Endothelial cell (in vitro differentiated cells): ENCODE measurements at regions not wholly inside any gene's neighbourhood (a gene's known extent, or its start where the extent isn't known, plus 50 kb on each side); places are given as distances from the start of the nearest gene placed in this dataset.
A peak's percentile ranks its signal among the peaks of the same experiment; 100 is the strongest.

Experiments used
- DNase-seq: peaks from one replicate; pipeline ENCODE4 v3.0.0; 2021; ENCODE audit warnings: low spot score
- H3K27ac Mint-ChIP-seq: one replicate; pipeline ENCODE4 v1.8.0; 2021; ENCODE audit warnings: mixed read lengths, inconsistent platforms; ENCODE audit not compliant: unreplicated experiment
- H3K27me3 Mint-ChIP-seq: one replicate; pipeline ENCODE4 v1.8.0; 2021; ENCODE audit warnings: mild to moderate bottlenecking, moderate library complexity, mixed read lengths, inconsistent platforms; ENCODE audit not compliant: unreplicated experiment
- H3K36me3 Mint-ChIP-seq: one replicate; pipeline ENCODE4 v1.8.0; 2021; ENCODE audit warnings: mild to moderate bottlenecking, low read depth, mixed read lengths, inconsistent platforms; ENCODE audit not compliant: unreplicated experiment
- H3K4me1 Mint-ChIP-seq: one replicate; pipeline ENCODE4 v1.8.0; 2021; ENCODE audit warnings: mild to moderate bottlenecking, mixed read lengths, inconsistent platforms; ENCODE audit not compliant: unreplicated experiment
- H3K4me3 Mint-ChIP-seq: one replicate; pipeline ENCODE4 v1.8.0; 2021; ENCODE audit warnings: mild to moderate bottlenecking, mixed read lengths, inconsistent platforms; ENCODE audit not compliant: unreplicated experiment
- H3K9me3 Mint-ChIP-seq: one replicate; pipeline ENCODE4 v1.8.0; 2021; ENCODE audit warnings: mixed read lengths, inconsistent platforms; ENCODE audit not compliant: unreplicated experiment
- CTCF ChIP-seq: fragments of 200-600 bp; sonication (generic); IDR thresholded peaks from one replicate; pipeline ENCODE4 v1.5.0; 2021; ENCODE audit warnings: antibody characterized with exemption; ENCODE audit not compliant: unreplicated experiment

GRCh38 chr5:27479859-27480258 lies 441.5 kb upstream of the CDH9 start:
- Mint-ChIP-seq H3K4me1 (no peaks in the 10 kb centered on the region), H3K36me3 (peaks cover 32% of the 10 kb centered on the region), H3K27ac (no peak overlapping the region), H3K27me3 (no peaks in the 10 kb centered on the region), H3K4me3 (no peak overlapping the region), H3K9me3 (peaks cover 6% of the 10 kb centered on the region)
- TF ChIP-seq CTCF = no peak
- DNase-seq = no peak

DNA sequence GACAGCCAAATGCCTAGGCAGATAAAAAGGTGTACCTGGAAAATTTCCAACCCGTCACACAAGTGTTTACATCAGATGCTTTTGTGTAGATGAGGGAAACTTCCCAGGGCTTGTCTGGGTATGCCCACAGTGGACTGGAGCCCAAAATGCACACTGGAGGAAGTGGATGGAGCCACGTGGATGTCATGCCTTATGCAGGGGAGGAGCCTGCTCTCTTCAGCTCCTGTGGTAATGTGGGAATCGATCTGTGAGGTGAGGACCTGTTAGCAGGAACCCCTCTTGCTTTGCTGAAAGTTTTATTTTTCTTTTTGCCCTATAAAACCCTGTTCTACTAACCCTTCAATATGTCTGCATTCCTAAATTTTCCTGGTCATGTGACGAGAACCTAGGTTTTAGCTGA lies 439.2 kb upstream of the CDH9 start:
- Mint-ChIP-seq H3K9me3 (peaks cover 6% of the 10 kb centered on the region), H3K4me1 (no peaks in the 10 kb centered on the region)

DNA sequence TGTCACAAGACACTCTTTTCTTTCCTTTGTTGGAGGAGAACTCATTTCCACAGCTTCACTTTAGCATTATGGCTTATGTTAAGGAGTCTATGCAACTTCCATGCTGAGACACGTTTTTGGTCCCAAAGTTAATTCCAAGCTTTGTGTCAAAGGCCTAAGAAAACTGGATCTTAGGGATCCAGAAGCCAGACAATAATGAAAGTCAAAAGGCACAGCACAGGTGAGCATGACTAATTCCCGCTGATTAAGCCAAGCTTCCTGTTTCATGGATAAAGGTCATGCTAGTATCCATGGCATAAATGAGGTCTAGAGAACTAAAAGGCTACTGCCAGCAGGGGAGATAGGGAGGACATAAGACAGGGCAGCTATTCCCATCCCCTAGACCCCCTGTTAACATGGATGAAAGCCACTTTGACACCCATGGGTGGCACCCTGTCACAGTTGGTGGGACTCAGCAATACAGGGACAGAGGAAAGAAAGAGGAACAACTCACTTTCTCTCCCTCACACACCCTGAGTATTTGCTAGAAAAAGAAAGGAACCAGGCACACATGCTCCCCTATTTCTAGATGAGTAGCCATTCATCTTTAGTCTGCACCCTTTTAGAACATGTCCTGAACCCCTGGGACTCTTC lies 438.1 kb upstream of the CDH9 start:
- no peak for TF ChIP-seq CTCF
- Mint-ChIP-seq H3K9me3 (peaks cover 6% of the 10 kb centered on the region), H3K27ac (no peak overlapping the region), H3K27me3 (peaks cover 4% of the 10 kb centered on the region), H3K4me3 (peak overlapping the region; percentile 54), H3K36me3 (peaks cover 32% of the 10 kb centered on the region), H3K4me1 (no peaks in the 10 kb centered on the region)
- no peak for DNase-seq

More for the DNA sequence above, 439.2 kb upstream of the CDH9 start:
- DNase-seq = no peak
- H3K4me3 Mint-ChIP-seq = peak overlapping the region; percentile 40
- H3K27me3 Mint-ChIP-seq = no peaks in the 10 kb centered on the region
- no peak for TF ChIP-seq CTCF
- H3K27ac Mint-ChIP-seq = no peak overlapping the region
- H3K36me3 Mint-ChIP-seq = peaks cover 32% of the 10 kb centered on the region

- peaks cover 6% of the 10 kb centered on the region for H3K9me3 Mint-ChIP-seq
- peaks cover 4% of the 10 kb centered on the region for H3K27me3 Mint-ChIP-seq
- no peak for DNase-seq
- H3K36me3 Mint-ChIP-seq = peaks cover 32% of the 10 kb centered on the region
- no peak overlapping the region for H3K27ac Mint-ChIP-seq
- no peaks in the 10 kb centered on the region for H3K4me1 Mint-ChIP-seq
- TF ChIP-seq CTCF = no peak
- H3K4me3 Mint-ChIP-seq = peak overlapping the region; percentile 52
Observed at GRCh38 chr5:27475063-27475462, 436.7 kb upstream of the CDH9 start.

DNA sequence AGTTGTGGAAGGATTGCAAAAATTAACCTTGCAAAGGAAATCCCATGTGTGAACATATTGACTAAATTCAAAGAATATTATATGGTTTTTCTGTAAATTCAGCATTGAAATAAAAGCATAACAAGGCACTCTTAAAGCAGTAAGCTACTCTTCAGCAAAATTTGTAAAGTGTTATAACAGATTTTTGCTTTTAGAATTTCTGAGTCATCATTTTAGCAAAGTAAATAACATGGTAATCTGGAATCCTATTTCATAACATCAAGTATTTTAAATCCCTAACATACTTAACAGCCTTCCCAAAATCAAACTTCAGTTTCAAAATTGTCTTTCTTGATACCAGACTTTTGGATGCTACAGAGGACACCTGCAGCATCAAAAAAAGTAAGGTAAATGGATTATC lies 436.0 kb upstream of the CDH9 start:
- no peak for TF ChIP-seq CTCF
- peaks cover 4% of the 10 kb centered on the region for H3K27me3 Mint-ChIP-seq
- no peak overlapping the region for H3K4me3 Mint-ChIP-seq
- H3K36me3 Mint-ChIP-seq = peaks cover 32% of the 10 kb centered on the region
- H3K4me1 Mint-ChIP-seq = no peaks in the 10 kb centered on the region
- peaks cover 6% of the 10 kb centered on the region for H3K9me3 Mint-ChIP-seq
- DNase-seq = no peak
- H3K27ac Mint-ChIP-seq = no peak overlapping the region
